H9 (cell line): ENCODE measurements at regions not wholly inside any gene's neighbourhood (a gene's known extent, or its start where the extent isn't known, plus 50 kb on each side); places are given as distances from the start of the nearest gene placed in this dataset.

ENCODE experiments used
- DNase-seq: peaks from one replicate; pipeline ENCODE4 v3.0.0-alpha.2; 2017
- H2AFZ ChIP-seq: one replicate; pipeline ENCODE4 v1.6.1; 2013; ENCODE audit warnings: mild to moderate bottlenecking, low read length, control low read depth, moderate library complexity
- H2AK5ac ChIP-seq: 2 replicates; pipeline ENCODE4 v1.6.1; 2013; ENCODE audit warnings: low read length, control low read depth, mixed read lengths; ENCODE audit not compliant: insufficient read length
- H2BK120ac ChIP-seq: one replicate; pipeline ENCODE4 v1.6.1; 2013; ENCODE audit warnings: low read depth, mild to moderate bottlenecking, low read length, control low read depth, inconsistent platforms; ENCODE audit not compliant: poor library complexity, severe bottlenecking
- H2BK12ac ChIP-seq: 2 replicates; pipeline ENCODE4 v1.6.1; 2013; ENCODE audit warnings: low read length, control low read depth, mixed read lengths, low read depth; ENCODE audit not compliant: insufficient read length
- H2BK15ac ChIP-seq: 2 replicates; pipeline ENCODE4 v1.6.1; 2013; ENCODE audit warnings: low read depth, low read length, control low read depth
- H2BK20ac ChIP-seq: one replicate; pipeline ENCODE4 v1.6.1; 2013; ENCODE audit warnings: low read depth, mild to moderate bottlenecking, low read length, control low read depth, inconsistent platforms; ENCODE audit not compliant: poor library complexity, severe bottlenecking
- H2BK5ac ChIP-seq: 2 replicates; pipeline ENCODE4 v1.6.1; 2013; ENCODE audit warnings: low read length, control low read depth, mixed read lengths; ENCODE audit not compliant: insufficient read length
- H3K14ac ChIP-seq: 2 replicates; pipeline ENCODE4 v1.6.1; 2013; ENCODE audit warnings: low read length, control low read depth; ENCODE audit not compliant: insufficient read depth
- H3K18ac ChIP-seq: 2 replicates; pipeline ENCODE4 v1.6.1; 2013; ENCODE audit warnings: low read depth, mild to moderate bottlenecking, mixed read lengths, low read length, control low read depth; ENCODE audit not compliant: insufficient read length
- H3K23ac ChIP-seq: 2 replicates; pipeline ENCODE4 v1.6.1; 2013; ENCODE audit warnings: low read length, control low read depth, mixed read lengths, low read depth; ENCODE audit not compliant: insufficient read length
- H3K23me2 ChIP-seq: 2 replicates; pipeline ENCODE4 v1.6.1; 2013; ENCODE audit warnings: low read depth, mild to moderate bottlenecking, mixed read lengths, low read length, control low read depth; ENCODE audit not compliant: insufficient read length, poor library complexity, severe bottlenecking
- H3K27ac ChIP-seq: 2 replicates; pipeline ENCODE4 v1.5.1; 2013; ENCODE audit warnings: low read length, control low read depth, mixed read lengths, low read depth; ENCODE audit not compliant: insufficient read length
- H3K27me3 ChIP-seq: 2 replicates; pipeline ENCODE4 v1.6.1; 2013; ENCODE audit warnings: low read length, control low read depth, inconsistent platforms; ENCODE audit not compliant: insufficient read depth
- H3K4ac ChIP-seq: 2 replicates; pipeline ENCODE4 v1.6.1; 2013; ENCODE audit warnings: low read depth, mild to moderate bottlenecking, control low read depth, inconsistent platforms, low read length, moderate library complexity
- H3K4me1 ChIP-seq: 2 replicates; pipeline ENCODE4 v1.6.1; 2013; ENCODE audit warnings: low read length, control low read depth, inconsistent platforms; ENCODE audit not compliant: insufficient read depth
- H3K4me2 ChIP-seq: 2 replicates; pipeline ENCODE4 v1.6.1; 2013; ENCODE audit warnings: low read length, control low read depth, mixed read lengths; ENCODE audit not compliant: insufficient read length, insufficient read depth
- H3K56ac ChIP-seq: 2 replicates; pipeline ENCODE4 v1.6.1; 2013; ENCODE audit warnings: low read depth, mild to moderate bottlenecking, mixed read lengths, low read length, control low read depth; ENCODE audit not compliant: insufficient read length
- H3K79me1 ChIP-seq: 2 replicates; pipeline ENCODE4 v1.6.1; 2013; ENCODE audit warnings: low read depth, mild to moderate bottlenecking, moderate library complexity, low read length, control low read depth, inconsistent platforms; ENCODE audit not compliant: insufficient read depth, poor library complexity, severe bottlenecking
- H3K79me2 ChIP-seq: 2 replicates; pipeline ENCODE4 v1.6.1; 2013; ENCODE audit warnings: low read length, control low read depth, inconsistent platforms; ENCODE audit not compliant: insufficient read depth
- H3K9ac ChIP-seq: 2 replicates; pipeline ENCODE4 v1.6.1; 2013; ENCODE audit warnings: low read length, control low read depth, mixed read lengths; ENCODE audit not compliant: insufficient read length; ENCODE audit errors: extremely low read depth
- H3K9me3 ChIP-seq: one replicate; pipeline ENCODE4 v1.6.1; 2013; ENCODE audit warnings: low read depth, low read length, inconsistent platforms; ENCODE audit not compliant: control insufficient read depth
- H3T11ph ChIP-seq: one replicate; pipeline ENCODE4 v1.6.1; 2013; ENCODE audit warnings: mild to moderate bottlenecking, low read length, control low read depth, inconsistent platforms
- H4K20me1 ChIP-seq: one replicate; pipeline ENCODE4 v1.6.1; 2013; ENCODE audit not compliant: control insufficient read depth, insufficient read length, insufficient read depth
- H4K5ac ChIP-seq: 2 replicates; pipeline ENCODE4 v1.6.1; 2013; ENCODE audit warnings: low read depth, mild to moderate bottlenecking, mixed read lengths, low read length, control low read depth; ENCODE audit not compliant: insufficient read length
- H4K8ac ChIP-seq: replicated peaks from 2 replicates; pipeline ENCODE4 v1.6.1; 2013; ENCODE audit warnings: low read length, control low read depth, mixed read lengths, low read depth; ENCODE audit not compliant: insufficient read length
- H4K91ac ChIP-seq: 2 replicates; pipeline ENCODE4 v1.6.1; 2013; ENCODE audit warnings: low read depth, mild to moderate bottlenecking, moderate library complexity, mixed read lengths, low read length, control low read depth; ENCODE audit not compliant: insufficient read length
- H3K27ac Mint-ChIP-seq, 3 experiments: 2 replicates in 2 of 3; 3 replicates in 1 of 3; pipeline ENCODE4 v1.8.0; 2020 to 2021; ENCODE audit warnings: mixed read lengths in 3 of 3, mild to moderate bottlenecking in 1 of 3, moderate library complexity in 1 of 3
- H3K27me3 Mint-ChIP-seq: 2 replicates; pipeline ENCODE4 v1.8.0; 2021; ENCODE audit warnings: low read depth, mild to moderate bottlenecking, moderate library complexity, mixed read lengths
- H3K36me3 Mint-ChIP-seq, 3 experiments: 2 replicates in 2 of 3; 3 replicates in 1 of 3; pipeline ENCODE4 v1.8.0; 2020 to 2021; ENCODE audit warnings: low read depth in 3 of 3, mixed read lengths in 3 of 3; ENCODE audit not compliant: insufficient read depth in 1 of 3
- H3K4me1 Mint-ChIP-seq, 2 experiments: 2 replicates each; pipeline ENCODE4 v1.8.0; 2020; ENCODE audit warnings: mixed read lengths in 2 of 2
- H3K4me3 Mint-ChIP-seq, 2 experiments: 2 replicates in 1 of 2; 3 replicates in 1 of 2; pipeline ENCODE4 v1.8.0; 2020 to 2021; ENCODE audit warnings: mild to moderate bottlenecking in 2 of 2, mixed read lengths in 2 of 2, moderate library complexity in 1 of 2
- H3K9me3 Mint-ChIP-seq, 2 experiments: 2 replicates in 1 of 2; 3 replicates in 1 of 2; pipeline ENCODE4 v1.8.0; 2020; ENCODE audit warnings: mild to moderate bottlenecking in 2 of 2, mixed read lengths in 2 of 2, moderate library complexity in 1 of 2
- WGBS: extraction: QIAGEN DNeasy Blood & Tissue Kit; methylation state at CpG from one replicate; pipeline ENCODE4 v1.1.7; 2013; ENCODE audit warnings: missing lambda C conversion rate, low lambda C conversion rate, mixed read lengths; ENCODE audit not compliant: insufficient read length; ENCODE audit errors: extremely low coverage; 5-methylcytosine and 5-hydroxymethylcytosine counted together
- TF ChIP-seq, protein P1 (sequence below): fragments of 200-600 bp; sonication (generic); conservative IDR thresholded peaks from 3 replicates; pipeline ENCODE4 v1.8.0; 2021; ENCODE audit warnings: antibody characterized with exemption, mild to moderate bottlenecking

DNA sequence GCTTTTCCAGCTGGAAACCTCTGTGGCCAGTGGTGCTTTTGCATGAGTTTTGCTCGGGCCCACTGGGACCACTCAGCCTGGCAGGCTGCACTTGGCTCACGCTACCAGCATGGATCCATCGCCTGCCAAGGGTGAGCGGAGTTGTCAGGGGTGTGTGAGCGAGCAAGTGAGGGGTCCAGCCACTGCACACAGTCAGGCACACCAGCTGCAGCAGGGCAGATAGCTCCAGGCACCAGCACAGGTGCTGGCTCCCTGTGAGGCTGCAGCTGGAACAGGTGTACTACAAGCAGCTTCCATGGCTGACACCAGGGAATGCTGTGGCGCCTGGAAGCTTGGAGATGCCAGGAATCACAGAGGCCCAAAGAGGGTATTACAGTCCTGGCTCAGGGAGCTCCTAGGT, 391.2 kb upstream of the SGCD start:
- no peaks in the 10 kb centered on the region for H3K23me2 ChIP-seq
- Mint-ChIP-seq H3K36me3 (no peaks in the 10 kb centered on the region), H3K4me3 (no peak overlapping the region), H3K9me3 (no peaks in the 10 kb centered on the region), H3K4me1 (peaks cover 0 to 4% of the 10 kb centered on the region in 2 experiments; a peak in 1 of 4 replicates), H3K27me3 (no peaks in the 10 kb centered on the region), H3K27ac (no peak overlapping the region)
- no peak overlapping the region for H3K23ac ChIP-seq
- H2BK12ac ChIP-seq: no peak overlapping the region
- H2BK5ac ChIP-seq: no peak overlapping the region
- H3K14ac ChIP-seq: no peak overlapping the region; the same call in 1 of the 2 replicates
- no peaks in the 10 kb centered on the region for H3K79me2 ChIP-seq
- H2AK5ac ChIP-seq: no peak overlapping the region
- H3K18ac ChIP-seq: no peak overlapping the region
- no peaks in the 10 kb centered on the region for H4K20me1 ChIP-seq
- WGBS: no CpG with 5 or more reads among the region's 6 CpGs
- H4K8ac ChIP-seq: no peak overlapping the region
- no peaks in the 10 kb centered on the region for H3K9me3 ChIP-seq
- no peak overlapping the region for H3K56ac ChIP-seq
- H4K5ac ChIP-seq: no peak overlapping the region
- H3K27me3 ChIP-seq: no peaks in the 10 kb centered on the region
- no peak overlapping the region for H2BK20ac ChIP-seq
- no peak overlapping the region for H3T11ph ChIP-seq
- H3K4ac ChIP-seq: no peak overlapping the region
- H4K91ac ChIP-seq: no peak overlapping the region
- no peak overlapping the region for H2BK15ac ChIP-seq
- H2BK120ac ChIP-seq: no peak overlapping the region
- H3K4me1 ChIP-seq: no peaks in the 10 kb centered on the region
- H3K79me1 ChIP-seq: no peaks in the 10 kb centered on the region
- H3K4me2 ChIP-seq: no peak overlapping the region
- TF ChIP-seq, protein P1, sequence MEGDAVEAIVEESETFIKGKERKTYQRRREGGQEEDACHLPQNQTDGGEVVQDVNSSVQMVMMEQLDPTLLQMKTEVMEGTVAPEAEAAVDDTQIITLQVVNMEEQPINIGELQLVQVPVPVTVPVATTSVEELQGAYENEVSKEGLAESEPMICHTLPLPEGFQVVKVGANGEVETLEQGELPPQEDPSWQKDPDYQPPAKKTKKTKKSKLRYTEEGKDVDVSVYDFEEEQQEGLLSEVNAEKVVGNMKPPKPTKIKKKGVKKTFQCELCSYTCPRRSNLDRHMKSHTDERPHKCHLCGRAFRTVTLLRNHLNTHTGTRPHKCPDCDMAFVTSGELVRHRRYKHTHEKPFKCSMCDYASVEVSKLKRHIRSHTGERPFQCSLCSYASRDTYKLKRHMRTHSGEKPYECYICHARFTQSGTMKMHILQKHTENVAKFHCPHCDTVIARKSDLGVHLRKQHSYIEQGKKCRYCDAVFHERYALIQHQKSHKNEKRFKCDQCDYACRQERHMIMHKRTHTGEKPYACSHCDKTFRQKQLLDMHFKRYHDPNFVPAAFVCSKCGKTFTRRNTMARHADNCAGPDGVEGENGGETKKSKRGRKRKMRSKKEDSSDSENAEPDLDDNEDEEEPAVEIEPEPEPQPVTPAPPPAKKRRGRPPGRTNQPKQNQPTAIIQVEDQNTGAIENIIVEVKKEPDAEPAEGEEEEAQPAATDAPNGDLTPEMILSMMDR: no peak
- H3K27ac ChIP-seq: no peak overlapping the region
- H2AFZ ChIP-seq: no peak overlapping the region
- DNase-seq: peak; percentile 28
- no peak overlapping the region for H3K9ac ChIP-seq
